Adrenal gland (tissue), 9 donors: ENCODE measurements at regions not wholly inside any gene's neighbourhood (a gene's known extent, or its start where the extent isn't known, plus 50 kb on each side); places are given as distances from the start of the nearest gene placed in this dataset.

Source experiments
- DNase-seq, 7 donors: peaks; one replicate each; pipeline ENCODE4 v3.0.0-alpha.2; 2019 to 2020
- H3K27ac ChIP-seq, 5 donors: fragments of 200-600 bp; sonication (generic) in 4 of 5; 1 replicate in 3 of 5; 2 replicates in 2 of 5; pipeline versions ENCODE4 v1.5.1 to v1.8.0; 2016 to 2020; ENCODE audit warnings: mild to moderate bottlenecking in 1 of 5
- H3K27me3 ChIP-seq: fragments of 200-600 bp; 2 replicates; pipeline ENCODE4 v1.8.0; 2021
- H3K36me3 ChIP-seq, 2 donors: fragments of 200-600 bp; replicated peaks in 1 of 2; 1 replicate in 1 of 2; 2 replicates in 1 of 2; pipeline versions ENCODE4 v1.5.1 to v1.8.0; 2018 to 2022
- H3K4me1 ChIP-seq, 2 donors: fragments of 200-600 bp; replicated peaks in 1 of 2; 1 replicate in 1 of 2; 2 replicates in 1 of 2; pipeline versions ENCODE4 v1.5.1 to v1.8.0; 2018 to 2021
- H3K4me3 ChIP-seq, 4 donors: fragments of 200-600 bp; sonication (generic) in 3 of 4; one replicate each; pipeline ENCODE4 v1.5.1; 2016 to 2018
- H3K9me3 ChIP-seq, 3 donors: fragments of 200-600 bp; sonication (generic) in 1 of 3; replicated peaks in 1 of 3; 1 replicate in 2 of 3; 2 replicates in 1 of 3; pipeline versions ENCODE4 v1.5.1 to v1.8.0; 2016 to 2021
- CTCF ChIP-seq, 6 experiments: fragments of 450-650 bp in 4 of 6; fragments of 200-600 bp in 2 of 6; sonication (generic) in 1 of 6; IDR thresholded peaks; 1 replicate in 5 of 6; 2 replicates in 1 of 6; pipeline versions ENCODE4 v1.5.1 to v1.8.0; 2016 to 2021; ENCODE audit warnings: antibody characterized with exemption in 6 of 6, mild to moderate bottlenecking in 2 of 6, moderate library complexity in 1 of 6
- POLR2A ChIP-seq, 2 donors: fragments of 450-650 bp; IDR thresholded peaks; one replicate each; pipeline ENCODE4 v1.6.1; 2017; ENCODE audit warnings: antibody characterized with exemption in 2 of 2, mild to moderate bottlenecking in 2 of 2, moderate library complexity in 1 of 2
- WGBS, 4 donors: extraction: QIAGEN DNeasy Blood & Tissue Kit in 2 of 4; methylation state at CpG; one replicate each; pipeline versions ENCODE4 v1.1.5 to v1.1.7; 2013 to 2017; 5-methylcytosine and 5-hydroxymethylcytosine counted together
- intact Hi-C, 2 donors: fragments of 100-400 bp; cut with DNase I; formaldehyde crosslinking; loops; one replicate each; pipeline versions ENCODE4 v1.14.1 to v1.15.0; 2022 to 2023
- donor health status: healthy with polysubstance abuse.
- donor health status: Bipolar disorder and iron deficiency.
- donor health status: DM: yes; HTN: yes; CAD: no.
- donor health status: DM: no; HTN: no; CAD: no.
- donor health status: DM: no; HTN: no; CAD: no.

DNA sequence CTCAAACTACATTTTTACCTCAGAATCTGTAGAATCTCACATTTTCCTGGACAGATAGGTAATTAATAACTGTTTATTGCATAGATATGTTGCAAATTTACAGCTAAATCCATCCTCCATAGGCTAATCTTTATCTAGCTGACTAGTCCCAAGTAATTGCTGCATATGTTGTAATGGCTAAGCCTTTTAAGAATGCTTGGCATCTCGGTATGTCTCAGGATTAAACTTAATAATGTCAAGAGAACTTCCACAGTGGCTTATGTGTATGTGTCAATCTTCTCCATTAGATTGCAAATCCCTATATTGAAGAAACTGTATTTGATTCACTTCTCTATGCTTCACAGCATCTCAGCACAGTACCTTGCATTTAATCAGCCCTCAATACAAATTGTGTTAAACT lies 131.9 kb downstream of the PRDM9 start:
- Histone ChIP-seq H3K4me3 (no peak overlapping the region), H3K27me3 (no peaks in the 10 kb centered on the region), H3K36me3 (no peaks in the 10 kb centered on the region), H3K27ac (no peak overlapping the region), H3K4me1 (no peaks in the 10 kb centered on the region), H3K9me3 (no peaks in the 10 kb centered on the region)
- no peak for DNase-seq
- intact Hi-C loops = no loop called here
- TF ChIP-seq POLR2A (IDR thresholded peaks at IDR 0.05) (no peak), CTCF (IDR thresholded peaks at IDR 0.05) (no peak)
- 58 to 79% (median 71%) methylated on average over 1 of the region's 1 CpG for WGBS, 4 donors

- no peak for DNase-seq
- 46 to 92% (median 82%) methylated on average over 1 of the region's 1 CpG for WGBS, 4 donors
- H3K27me3 ChIP-seq = no peaks in the 10 kb centered on the region
- intact Hi-C loops = no loop called here
- no peaks in the 10 kb centered on the region for H3K4me1 ChIP-seq
- H3K27ac ChIP-seq = no peak overlapping the region
- no peaks in the 10 kb centered on the region for H3K36me3 ChIP-seq
- H3K4me3 ChIP-seq = no peak overlapping the region
- TF ChIP-seq CTCF (IDR thresholded peaks at IDR 0.05) (no peak), POLR2A (IDR thresholded peaks at IDR 0.05) (no peak)
- no peaks in the 10 kb centered on the region for H3K9me3 ChIP-seq
These were observed 141.2 kb downstream of the PRDM9 start for GRCh38 chr5:23648656-23649055.

DNA sequence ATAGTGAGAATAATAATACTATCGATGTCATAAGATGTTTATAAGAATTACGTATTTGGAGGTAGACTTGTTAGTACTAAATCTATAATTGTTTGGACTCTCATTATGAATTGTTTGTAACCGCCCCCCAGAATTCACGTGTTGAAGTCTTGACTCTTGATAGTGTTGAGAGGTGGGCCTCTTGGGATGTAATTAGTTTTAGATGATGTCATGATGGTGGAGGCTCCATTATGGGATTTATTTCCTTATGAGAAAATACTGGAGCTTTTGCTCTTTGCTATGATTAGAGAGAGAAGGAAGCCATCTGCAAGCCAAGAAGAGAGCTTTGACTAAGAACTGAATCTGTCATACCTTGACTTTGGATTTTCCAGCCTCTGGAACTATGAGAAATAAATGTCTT lies 142.2 kb downstream of the PRDM9 start:
- H3K9me3 ChIP-seq = no peaks in the 10 kb centered on the region
- intact Hi-C loops = no loop called here
- TF ChIP-seq CTCF (IDR thresholded peaks at IDR 0.05) (no peak), POLR2A (IDR thresholded peaks at IDR 0.05) (no peak)
- no peak overlapping the region for H3K4me3 ChIP-seq
- DNase-seq = no peak
- no peak overlapping the region for H3K27ac ChIP-seq
- 76 to 81% (median 78%) methylated on average over 4 of the region's 4 CpGs for WGBS, 4 donors
- H3K36me3 ChIP-seq = no peaks in the 10 kb centered on the region
- no peaks in the 10 kb centered on the region for H3K4me1 ChIP-seq
- H3K27me3 ChIP-seq = no peaks in the 10 kb centered on the region

GRCh38 chr5:23655674-23656073 lies 148.3 kb downstream of the PRDM9 start:
- Histone ChIP-seq H3K4me3 (no peak overlapping the region), H3K9me3 (no peaks in the 10 kb centered on the region), H3K27me3 (no peaks in the 10 kb centered on the region), H3K27ac (no peak overlapping the region), H3K4me1 (no peaks in the 10 kb centered on the region), H3K36me3 (no peaks in the 10 kb centered on the region)
- intact Hi-C loops = no loop called here
- TF ChIP-seq CTCF (IDR thresholded peaks at IDR 0.05) = no peak
- TF ChIP-seq POLR2A (IDR thresholded peaks at IDR 0.05) = no peak
- 76 to 100% (median 82%) methylated on average over 1 to 2 of the region's 2 CpGs for WGBS, 4 donors
- DNase-seq = no peak
